HEK293 (cell line): ENCODE measurements at regions not wholly inside any gene's neighbourhood (a gene's known extent, or its start where the extent isn't known, plus 50 kb on each side); places are given as distances from the start of the nearest gene placed in this dataset.
"Not testable (repeated sequence)": the region's sequence is repeated elsewhere in the genome, so short reads cannot be mapped to it uniquely, and the experiment has no call there.

Experiments
- CTCF ChIA-PET: fragments of 350-600 bp; formaldehyde crosslinking; extraction: SDS; loops from one replicate; lab custom pipeline; 2021; ENCODE audit warnings: antibody characterized with exemption; lab: Yijun Ruan, JAX
- POLR2A ChIA-PET: fragments of 300-600 bp; formaldehyde crosslinking; extraction: SDS; loops from one replicate; lab custom pipeline; 2020; ENCODE audit warnings: antibody characterized with exemption, inconsistent platforms; lab: Yijun Ruan, JAX
- H3K27ac ChIP-seq: fragments of 200-500 bp; sonication (Bioruptor generic); 2 replicates; pipeline ENCODE4 v1.5.1; 2014; ENCODE audit warnings: low read depth, low read length, control low read depth, inconsistent platforms; ENCODE audit errors: extremely low read depth
- H3K36me3 ChIP-seq, 2 experiments: fragments of 200-500 bp in 1 of 2; sonication (Bioruptor generic) in 1 of 2; 1 replicate in 1 of 2; 2 replicates in 1 of 2; pipeline ENCODE4 v1.5.1; 2014 to 2017; ENCODE audit warnings: inconsistent platforms in 2 of 2, low read length in 2 of 2; ENCODE audit not compliant: control insufficient read depth in 2 of 2, insufficient read depth in 1 of 2
- H3K4me1 ChIP-seq: fragments of 200-500 bp; sonication (Bioruptor generic); 2 replicates; pipeline ENCODE4 v1.5.1; 2014; ENCODE audit warnings: mild to moderate bottlenecking, low read length, inconsistent platforms; ENCODE audit not compliant: control insufficient read depth, insufficient read depth
- H3K4me3 ChIP-seq: 2 replicates; pipeline ENCODE4 v1.5.1; 2011; ENCODE audit warnings: low read depth, mild to moderate bottlenecking, control low read depth, low read length, moderate library complexity
- H3K9me3 ChIP-seq: fragments of 200-500 bp; sonication (Bioruptor generic); 2 replicates; pipeline ENCODE4 v1.5.1; 2014; ENCODE audit warnings: low read depth, low read length, inconsistent platforms; ENCODE audit not compliant: control insufficient read depth, insufficient read depth
- ZIC2 ChIP-seq: fragments of 450-650 bp; formaldehyde crosslinking; IDR thresholded peaks from 2 replicates; pipeline ENCODE4 v1.5.1; 2016; ENCODE audit warnings: missing biosample characterization, missing genetic modification characterization
- ZNF146 ChIP-seq: fragments of 450-650 bp; formaldehyde crosslinking; IDR thresholded peaks from 2 replicates; pipeline ENCODE4 v1.5.1; 2016; ENCODE audit warnings: missing biosample characterization, missing genetic modification characterization
- ZNF174 ChIP-seq: fragments of 450-650 bp; formaldehyde crosslinking; IDR thresholded peaks from 2 replicates; pipeline ENCODE4 v1.5.0; 2017; ENCODE audit warnings: missing biosample characterization, mild to moderate bottlenecking, missing genetic modification characterization
- ZNF214 ChIP-seq: fragments of 450-650 bp; formaldehyde crosslinking; IDR thresholded peaks from 2 replicates; pipeline ENCODE4 v1.5.1; 2017; ENCODE audit warnings: missing biosample characterization, mild to moderate bottlenecking, missing genetic modification characterization, borderline replicate concordance
- ZNF239 ChIP-seq: fragments of 450-650 bp; formaldehyde crosslinking; IDR thresholded peaks from 2 replicates; pipeline ENCODE4 v1.5.1; 2016; ENCODE audit warnings: missing biosample characterization, missing genetic modification characterization
- ZNF24 ChIP-seq: fragments of 450-650 bp; formaldehyde crosslinking; IDR thresholded peaks from 2 replicates; pipeline ENCODE4 v1.5.1; 2016; ENCODE audit warnings: missing biosample characterization, missing genetic modification characterization
- ZNF335 ChIP-seq: fragments of 450-650 bp; formaldehyde crosslinking; conservative IDR thresholded peaks from 2 replicates; pipeline ENCODE4 v1.5.1; 2016; ENCODE audit warnings: missing biosample characterization, missing genetic modification characterization
- ZNF404 ChIP-seq: fragments of 450-650 bp; formaldehyde crosslinking; IDR thresholded peaks from 2 replicates; pipeline ENCODE4 v1.5.1; 2017; ENCODE audit warnings: missing biosample characterization, missing genetic modification characterization
- ZNF488 ChIP-seq: fragments of 450-650 bp; formaldehyde crosslinking; IDR thresholded peaks from 2 replicates; pipeline ENCODE4 v1.5.1; 2016; ENCODE audit warnings: missing biosample characterization, missing genetic modification characterization
- ZNF510 ChIP-seq: fragments of 450-650 bp; formaldehyde crosslinking; IDR thresholded peaks from 2 replicates; pipeline ENCODE4 v1.5.1; 2018; ENCODE audit warnings: mild to moderate bottlenecking, missing genetic modification characterization, missing biosample characterization; ENCODE audit not compliant: insufficient replicate concordance
- ZNF660 ChIP-seq: fragments of 450-650 bp; IDR thresholded peaks from 2 replicates; pipeline ENCODE4 v1.5.1; 2018; ENCODE audit warnings: missing biosample characterization, mild to moderate bottlenecking, missing genetic modification characterization
- ZNF791 ChIP-seq: fragments of 450-650 bp; formaldehyde crosslinking; IDR thresholded peaks from 2 replicates; pipeline ENCODE4 v1.5.1; 2016; ENCODE audit warnings: missing biosample characterization, missing genetic modification characterization
- ZNF792 ChIP-seq: fragments of 450-650 bp; formaldehyde crosslinking; IDR thresholded peaks from 2 replicates; pipeline ENCODE4 v1.5.1; 2016; ENCODE audit warnings: missing biosample characterization, missing genetic modification characterization
- ZSCAN30 ChIP-seq: fragments of 450-650 bp; IDR thresholded peaks from 2 replicates; pipeline ENCODE4 v1.5.1; 2018; ENCODE audit warnings: missing biosample characterization, mild to moderate bottlenecking, missing genetic modification characterization, moderate library complexity
- TF ChIP-seq, protein P1 (sequence below): fragments of 450-650 bp; formaldehyde crosslinking; IDR thresholded peaks from 2 replicates; pipeline ENCODE4 v1.5.1; 2016; ENCODE audit warnings: missing biosample characterization, missing genetic modification characterization
- TF ChIP-seq, protein P2 (sequence below): fragments of 450-650 bp; formaldehyde crosslinking; IDR thresholded peaks from 2 replicates; pipeline ENCODE4 v1.5.1; 2016; ENCODE audit warnings: missing biosample characterization, missing genetic modification characterization
- TF ChIP-seq, protein P3 (sequence below): fragments of 450-650 bp; formaldehyde crosslinking; IDR thresholded peaks from 2 replicates; pipeline ENCODE4 v1.5.1; 2017; ENCODE audit warnings: missing biosample characterization, missing genetic modification characterization
- TF ChIP-seq, protein P4 (sequence below): fragments of 450-650 bp; formaldehyde crosslinking; IDR thresholded peaks from 2 replicates; pipeline ENCODE4 v1.5.1; 2017; ENCODE audit warnings: missing biosample characterization, missing genetic modification characterization

DNA sequence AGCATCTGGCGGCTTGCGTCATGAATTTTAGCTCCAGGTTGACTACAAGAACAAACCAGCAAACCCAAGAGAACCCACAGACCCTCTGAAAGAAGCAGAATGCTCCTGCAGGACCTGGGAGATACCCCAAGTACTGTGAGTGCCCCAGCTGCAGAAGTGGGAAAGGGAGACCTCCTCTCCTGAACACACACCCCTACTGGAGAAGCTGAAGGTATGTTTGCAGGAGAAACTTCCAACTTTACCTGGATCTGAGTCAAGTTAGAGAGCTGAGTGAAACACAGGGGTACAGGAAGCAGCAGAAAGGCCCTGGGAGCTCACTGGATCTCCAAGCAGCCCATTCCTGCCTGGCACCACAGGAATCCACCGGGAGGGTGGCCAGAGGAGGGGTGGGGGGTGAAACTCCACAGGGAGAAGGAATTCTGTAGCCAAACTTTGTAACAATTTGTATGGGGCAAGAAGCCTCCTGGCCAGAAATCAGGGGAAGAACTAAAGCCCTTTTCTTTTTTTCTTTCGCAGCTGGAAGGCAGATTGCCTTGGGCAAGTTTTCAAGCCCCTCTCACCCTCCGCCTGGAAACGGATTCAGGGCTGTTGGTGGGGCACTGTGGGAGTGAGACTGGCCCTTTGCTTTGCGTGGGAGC is 576.2 kb downstream of the BNC2 start:
- Histone ChIP-seq H3K27ac (no peak overlapping the region), H3K36me3 (no peaks in the 10 kb centered on the region), H3K4me3 (no peak overlapping the region), H3K9me3 (no peaks in the 10 kb centered on the region), H3K4me1 (no peaks in the 10 kb centered on the region)
- CTCF ChIA-PET, result no interaction called here
- POLR2A ChIA-PET, result no interaction called here
- TF ChIP-seq, protein P1, sequence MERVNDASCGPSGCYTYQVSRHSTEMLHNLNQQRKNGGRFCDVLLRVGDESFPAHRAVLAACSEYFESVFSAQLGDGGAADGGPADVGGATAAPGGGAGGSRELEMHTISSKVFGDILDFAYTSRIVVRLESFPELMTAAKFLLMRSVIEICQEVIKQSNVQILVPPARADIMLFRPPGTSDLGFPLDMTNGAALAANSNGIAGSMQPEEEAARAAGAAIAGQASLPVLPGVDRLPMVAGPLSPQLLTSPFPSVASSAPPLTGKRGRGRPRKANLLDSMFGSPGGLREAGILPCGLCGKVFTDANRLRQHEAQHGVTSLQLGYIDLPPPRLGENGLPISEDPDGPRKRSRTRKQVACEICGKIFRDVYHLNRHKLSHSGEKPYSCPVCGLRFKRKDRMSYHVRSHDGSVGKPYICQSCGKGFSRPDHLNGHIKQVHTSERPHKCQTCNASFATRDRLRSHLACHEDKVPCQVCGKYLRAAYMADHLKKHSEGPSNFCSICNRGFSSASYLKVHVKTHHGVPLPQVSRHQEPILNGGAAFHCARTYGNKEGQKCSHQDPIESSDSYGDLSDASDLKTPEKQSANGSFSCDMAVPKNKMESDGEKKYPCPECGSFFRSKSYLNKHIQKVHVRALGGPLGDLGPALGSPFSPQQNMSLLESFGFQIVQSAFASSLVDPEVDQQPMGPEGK (tag by site-specific recombination), result no peak
- no peak for TF ChIP-seq ZNF488
- TF ChIP-seq, protein P2, sequence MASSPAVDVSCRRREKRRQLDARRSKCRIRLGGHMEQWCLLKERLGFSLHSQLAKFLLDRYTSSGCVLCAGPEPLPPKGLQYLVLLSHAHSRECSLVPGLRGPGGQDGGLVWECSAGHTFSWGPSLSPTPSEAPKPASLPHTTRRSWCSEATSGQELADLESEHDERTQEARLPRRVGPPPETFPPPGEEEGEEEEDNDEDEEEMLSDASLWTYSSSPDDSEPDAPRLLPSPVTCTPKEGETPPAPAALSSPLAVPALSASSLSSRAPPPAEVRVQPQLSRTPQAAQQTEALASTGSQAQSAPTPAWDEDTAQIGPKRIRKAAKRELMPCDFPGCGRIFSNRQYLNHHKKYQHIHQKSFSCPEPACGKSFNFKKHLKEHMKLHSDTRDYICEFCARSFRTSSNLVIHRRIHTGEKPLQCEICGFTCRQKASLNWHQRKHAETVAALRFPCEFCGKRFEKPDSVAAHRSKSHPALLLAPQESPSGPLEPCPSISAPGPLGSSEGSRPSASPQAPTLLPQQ, result no peak
- no peak for TF ChIP-seq ZNF791

DNA sequence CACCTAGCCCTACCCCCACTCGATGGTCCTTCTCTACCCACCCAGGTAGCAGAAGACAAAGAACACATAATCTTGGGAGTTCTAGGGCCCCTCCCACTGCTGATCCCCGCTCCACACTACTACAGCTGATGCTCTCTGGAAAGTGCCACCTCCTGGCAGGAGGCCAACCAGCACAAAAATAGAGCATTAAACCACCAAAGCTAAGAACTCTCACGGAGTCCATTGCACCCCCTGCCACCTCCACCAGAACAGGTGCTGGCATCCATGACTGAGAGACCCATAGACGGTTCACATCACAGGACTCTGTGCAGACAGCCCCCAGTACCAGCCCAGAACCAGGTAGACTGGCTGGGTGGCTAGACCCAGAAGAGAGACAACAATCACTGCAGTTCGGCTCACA is 575.5 kb downstream of the BNC2 start:
- POLR2A ChIA-PET, H3K27ac ChIP-seq, H3K4me1 ChIP-seq, H3K9me3 ChIP-seq, H3K4me3 ChIP-seq, H3K36me3 ChIP-seq: not testable (repeated sequence)
- CTCF ChIA-PET, result interaction anchor here (1.2 kb wide), 1 partner anchor 9 kb away, joined by 5 read pairs; no protein-coding TSS in a partner anchor

GRCh38 chr9:16299368-16299767 is 571.1 kb downstream of the BNC2 start:
- POLR2A ChIA-PET, H3K4me1 ChIP-seq, H3K36me3 ChIP-seq, H3K4me3 ChIP-seq, H3K9me3 ChIP-seq, H3K27ac ChIP-seq: not testable (repeated sequence)
- CTCF ChIA-PET, result interaction anchor here (0.6 kb wide), 1 partner anchor 111 kb away, joined by 3 read pairs; no protein-coding TSS in a partner anchor

DNA sequence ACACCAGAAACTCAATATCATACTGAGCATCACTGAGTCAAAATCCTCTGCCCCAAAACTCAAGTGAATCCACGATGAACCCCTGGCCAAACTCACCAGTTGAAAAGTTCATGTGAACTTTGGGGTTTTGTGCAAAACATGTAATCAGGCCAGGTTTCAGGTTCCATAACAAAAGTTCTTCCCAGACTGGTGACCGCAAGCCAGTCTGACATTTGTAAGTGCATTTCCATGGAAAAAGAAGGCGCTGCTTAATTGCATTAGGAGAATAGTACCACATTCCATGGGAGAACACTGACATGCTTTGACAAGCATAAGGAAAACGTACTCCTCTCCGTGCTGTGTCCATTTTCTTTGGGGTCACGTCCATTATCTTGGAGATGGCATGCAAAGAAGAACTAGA is 567.0 kb downstream of the BNC2 start:
- Histone ChIP-seq H3K4me3 (no peak overlapping the region), H3K27ac (no peak overlapping the region), H3K9me3 (no peaks in the 10 kb centered on the region), H3K4me1 (no peaks in the 10 kb centered on the region), H3K36me3 (no peaks in the 10 kb centered on the region)
- no peak for TF ChIP-seq ZNF214 (tag by site-specific recombination)
- no peak for TF ChIP-seq ZNF404 (tag by site-specific recombination)
- no peak for TF ChIP-seq ZNF24 (tag by site-specific recombination)
- no peak for TF ChIP-seq ZNF239 (tag by site-specific recombination)
- TF ChIP-seq, protein P3, sequence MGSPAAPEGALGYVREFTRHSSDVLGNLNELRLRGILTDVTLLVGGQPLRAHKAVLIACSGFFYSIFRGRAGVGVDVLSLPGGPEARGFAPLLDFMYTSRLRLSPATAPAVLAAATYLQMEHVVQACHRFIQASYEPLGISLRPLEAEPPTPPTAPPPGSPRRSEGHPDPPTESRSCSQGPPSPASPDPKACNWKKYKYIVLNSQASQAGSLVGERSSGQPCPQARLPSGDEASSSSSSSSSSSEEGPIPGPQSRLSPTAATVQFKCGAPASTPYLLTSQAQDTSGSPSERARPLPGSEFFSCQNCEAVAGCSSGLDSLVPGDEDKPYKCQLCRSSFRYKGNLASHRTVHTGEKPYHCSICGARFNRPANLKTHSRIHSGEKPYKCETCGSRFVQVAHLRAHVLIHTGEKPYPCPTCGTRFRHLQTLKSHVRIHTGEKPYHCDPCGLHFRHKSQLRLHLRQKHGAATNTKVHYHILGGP (tag by site-specific recombination), result no peak
- no peak for TF ChIP-seq ZNF510 (tag by site-specific recombination)
- no peak for TF ChIP-seq ZNF174 (tag by site-specific recombination)
- no peak for TF ChIP-seq ZSCAN30
- TF ChIP-seq, protein P4, sequence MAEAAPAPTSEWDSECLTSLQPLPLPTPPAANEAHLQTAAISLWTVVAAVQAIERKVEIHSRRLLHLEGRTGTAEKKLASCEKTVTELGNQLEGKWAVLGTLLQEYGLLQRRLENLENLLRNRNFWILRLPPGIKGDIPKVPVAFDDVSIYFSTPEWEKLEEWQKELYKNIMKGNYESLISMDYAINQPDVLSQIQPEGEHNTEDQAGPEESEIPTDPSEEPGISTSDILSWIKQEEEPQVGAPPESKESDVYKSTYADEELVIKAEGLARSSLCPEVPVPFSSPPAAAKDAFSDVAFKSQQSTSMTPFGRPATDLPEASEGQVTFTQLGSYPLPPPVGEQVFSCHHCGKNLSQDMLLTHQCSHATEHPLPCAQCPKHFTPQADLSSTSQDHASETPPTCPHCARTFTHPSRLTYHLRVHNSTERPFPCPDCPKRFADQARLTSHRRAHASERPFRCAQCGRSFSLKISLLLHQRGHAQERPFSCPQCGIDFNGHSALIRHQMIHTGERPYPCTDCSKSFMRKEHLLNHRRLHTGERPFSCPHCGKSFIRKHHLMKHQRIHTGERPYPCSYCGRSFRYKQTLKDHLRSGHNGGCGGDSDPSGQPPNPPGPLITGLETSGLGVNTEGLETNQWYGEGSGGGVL (tag by site-specific recombination), result no peak
- TF ChIP-seq ZNF335 (tag by site-specific recombination), result no peak
- TF ChIP-seq ZIC2, result no peak
- no peak for TF ChIP-seq ZNF660 (tag by site-specific recombination)
- no peak for TF ChIP-seq ZNF792 (tag by site-specific recombination)
- TF ChIP-seq ZNF146 (tag by site-specific recombination), result no peak
- ChIA-PET POLR2A (no interaction called here), CTCF (interaction anchor here (0.8 kb wide), 1 partner anchor 8 kb away, joined by 5 read pairs; no protein-coding TSS in a partner anchor)
